ENCODE measurements at regions not wholly inside any gene's neighbourhood (a gene's known extent, or its start where the extent isn't known, plus 50 kb on each side); places are given as distances from the start of the nearest gene placed in this dataset.

DNA sequence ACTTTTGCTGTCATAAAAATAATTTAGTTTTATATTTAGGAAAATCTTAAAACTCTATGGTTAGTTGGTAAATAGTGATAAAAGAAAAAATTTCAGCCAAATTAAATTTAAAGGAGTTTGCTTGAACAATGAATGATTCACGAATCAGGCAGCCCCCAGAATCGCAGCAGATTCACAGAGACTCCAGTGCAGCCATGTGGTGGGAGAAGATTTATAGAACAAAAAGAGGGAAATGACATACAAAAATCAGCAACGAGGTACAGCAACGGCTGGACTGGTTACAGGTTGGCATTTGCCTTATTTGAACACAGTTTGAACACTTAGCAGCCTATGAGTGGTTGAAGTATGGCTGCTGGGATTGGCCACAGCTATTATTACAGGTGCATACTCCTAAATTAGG is 96.4 kb upstream of the MYCBP2 start:
- DNase-seq (ENCODE audit: low spot score), result no peak

DNA sequence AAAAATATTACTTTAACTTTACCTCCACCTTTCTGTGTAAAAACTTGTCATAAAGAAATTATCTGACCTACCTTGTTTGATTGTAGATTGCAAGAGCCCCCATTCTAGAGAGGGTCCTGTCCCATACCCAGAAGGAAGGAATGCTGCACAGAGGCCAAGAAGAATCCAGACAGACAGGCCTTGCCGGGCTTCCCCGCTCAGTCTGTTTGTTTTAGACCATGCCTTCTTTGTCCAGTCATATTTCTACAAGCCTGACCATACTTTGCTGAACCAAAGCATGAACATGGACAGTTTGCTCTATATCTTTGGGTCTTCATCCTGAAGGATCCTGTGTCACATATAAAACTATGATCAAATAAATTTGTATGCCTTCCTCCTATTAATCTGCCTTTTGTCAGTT is 95.8 kb upstream of the MYCBP2 start:
- DNase-seq (ENCODE audit: low spot score), result no peak

DNA sequence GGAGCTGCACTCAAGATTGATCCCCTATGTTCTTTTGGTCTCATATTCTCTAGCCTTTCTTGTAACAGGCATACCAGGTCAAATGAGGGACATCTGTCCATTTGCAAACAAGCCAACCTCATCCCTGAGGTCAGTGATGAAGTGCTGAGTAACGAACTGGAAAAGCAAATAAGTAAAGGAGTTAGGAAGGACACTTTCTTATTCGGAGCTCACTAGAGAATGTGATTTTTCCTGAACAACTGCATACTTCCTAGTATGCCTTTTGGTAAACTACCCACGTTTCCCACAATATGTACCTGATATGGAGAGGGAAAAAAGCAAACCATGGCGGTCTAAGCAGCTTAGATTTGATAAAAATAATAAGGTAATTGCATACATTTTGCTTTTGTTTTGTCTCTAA is 91.0 kb upstream of the MYCBP2 start:
- DNase-seq (ENCODE audit: low spot score), result no peak

DNA sequence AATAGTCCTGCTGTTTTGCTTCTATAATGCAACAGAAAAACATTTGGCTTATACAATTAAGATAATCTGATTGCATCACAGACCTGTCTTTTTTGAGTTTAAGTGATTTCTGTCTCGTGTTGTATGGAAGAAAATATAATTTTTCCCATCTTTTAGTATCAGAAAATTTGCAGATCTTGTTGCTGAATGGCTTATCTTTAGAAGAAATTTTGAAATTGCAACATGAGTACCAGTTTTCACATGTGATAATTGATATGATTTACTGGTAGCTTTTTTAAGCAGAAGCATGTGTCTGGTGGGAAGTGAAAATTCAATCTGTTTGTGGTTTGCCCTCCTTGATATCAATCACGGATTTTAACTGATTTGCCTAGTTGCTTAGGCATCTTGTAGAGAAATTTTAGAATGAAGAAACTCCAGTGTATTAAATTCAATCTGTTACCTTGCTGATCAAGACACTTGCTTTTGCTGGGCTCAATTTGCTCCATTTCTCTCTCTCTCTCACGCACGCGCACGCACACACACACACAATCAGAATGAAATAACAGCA is 89.8 kb upstream of the MYCBP2 start:
- DNase-seq (ENCODE audit: low spot score), result no peak

DNA sequence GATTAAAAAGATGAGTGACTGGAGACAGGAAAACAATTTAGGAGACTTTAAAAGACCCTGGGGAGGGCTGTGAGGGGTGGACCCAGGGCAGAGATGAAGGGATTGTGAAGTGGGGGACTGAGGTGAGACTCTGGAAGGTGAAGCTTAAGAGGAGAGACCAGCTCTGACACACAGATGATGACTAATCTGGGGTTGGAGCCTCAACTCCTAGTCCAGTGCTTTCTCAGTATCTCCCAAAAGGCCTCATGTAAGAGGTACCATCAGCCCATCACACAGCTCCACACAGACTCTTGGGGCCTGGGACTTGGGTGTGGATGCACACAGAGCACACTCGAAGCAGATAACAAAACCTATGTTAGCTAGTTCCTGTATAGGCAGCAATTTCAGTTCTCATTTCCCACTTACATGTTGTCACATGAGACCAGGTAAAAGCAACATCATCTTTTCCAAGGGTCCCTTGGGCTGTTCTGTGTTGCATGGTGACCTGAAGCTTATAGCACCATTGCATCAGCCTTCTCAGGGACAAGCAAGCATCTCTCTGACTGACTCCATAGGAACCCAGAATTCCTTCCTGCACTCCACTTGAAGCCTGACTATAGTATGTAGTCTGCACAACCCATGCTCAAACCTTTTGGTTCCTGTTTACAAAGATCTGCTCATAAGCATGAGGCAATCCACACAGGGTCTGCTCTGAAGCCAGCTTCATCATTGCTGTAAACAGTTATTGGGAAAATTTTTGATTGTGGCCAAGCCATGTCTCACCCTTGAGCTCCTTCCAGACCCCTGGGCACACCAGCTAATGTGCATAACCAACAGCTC is 88.6 kb upstream of the MYCBP2 start:
- DNase-seq (ENCODE audit: low spot score), result peak; percentile 2

DNA sequence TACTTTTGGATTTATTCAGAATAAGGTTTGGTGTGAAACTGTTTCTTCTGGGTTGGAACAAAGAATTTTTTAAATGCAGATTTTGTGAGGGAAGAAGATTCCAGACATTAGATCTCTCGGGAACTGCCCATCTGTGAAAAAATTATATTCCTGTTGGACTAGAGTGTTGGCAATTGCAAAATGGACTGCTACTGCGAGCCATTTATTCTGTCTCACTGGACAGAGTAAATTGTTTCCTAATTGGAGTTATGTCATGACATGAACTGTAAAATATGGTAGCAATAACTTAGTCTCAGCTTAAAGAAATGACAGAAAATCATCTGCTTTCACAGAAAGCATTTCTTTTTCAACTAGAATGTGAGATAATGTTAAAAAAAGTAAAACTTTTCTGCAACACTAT is 86.0 kb upstream of the MYCBP2 start:
- DNase-seq (ENCODE audit: low spot score), result no peak

DNA sequence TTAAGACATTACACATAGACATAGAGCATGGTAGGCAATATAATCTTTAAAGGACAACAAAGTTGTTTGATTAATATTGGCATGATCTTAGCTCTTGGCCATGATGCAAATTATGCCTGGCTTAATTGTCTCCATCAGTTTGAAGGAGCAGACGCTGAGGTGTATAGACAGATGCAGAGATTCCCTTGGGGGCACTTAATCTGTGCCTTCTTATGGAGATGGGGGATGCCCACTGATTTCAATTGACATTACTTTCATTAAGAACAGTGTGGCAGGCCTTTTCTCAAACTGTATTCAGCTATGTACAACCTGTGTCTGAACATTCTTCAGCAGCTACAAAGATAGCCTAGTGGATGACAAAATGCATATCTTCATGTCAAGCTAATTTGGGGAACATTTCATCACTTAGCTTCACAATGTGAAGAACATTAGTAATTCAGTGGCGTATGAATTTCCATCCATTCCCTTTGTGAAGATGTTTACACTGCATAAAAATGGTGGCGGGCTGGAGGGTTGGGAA is 85.3 kb upstream of the MYCBP2 start:
- DNase-seq (ENCODE audit: low spot score), result no peak

DNA sequence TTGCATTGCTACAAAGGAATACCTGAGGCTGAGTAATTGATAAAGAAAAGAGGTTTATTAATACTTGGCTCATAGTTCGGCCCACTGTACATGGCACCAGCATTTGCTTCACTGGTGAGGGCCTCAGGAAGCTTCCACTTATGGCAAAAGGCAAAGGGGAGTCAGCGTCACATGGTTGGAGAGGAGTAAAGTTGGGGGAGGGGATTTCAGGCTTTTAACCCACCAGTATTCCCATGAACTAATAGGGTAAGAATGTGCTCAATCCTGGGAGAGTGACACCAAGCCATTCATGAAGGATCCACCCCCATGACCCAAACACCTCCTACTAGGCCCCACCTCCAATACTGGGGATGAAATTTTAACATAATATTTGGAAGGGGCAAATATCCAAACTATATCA is 82.5 kb upstream of the MYCBP2 start:
- no peak for DNase-seq (ENCODE audit: low spot score)

DNA sequence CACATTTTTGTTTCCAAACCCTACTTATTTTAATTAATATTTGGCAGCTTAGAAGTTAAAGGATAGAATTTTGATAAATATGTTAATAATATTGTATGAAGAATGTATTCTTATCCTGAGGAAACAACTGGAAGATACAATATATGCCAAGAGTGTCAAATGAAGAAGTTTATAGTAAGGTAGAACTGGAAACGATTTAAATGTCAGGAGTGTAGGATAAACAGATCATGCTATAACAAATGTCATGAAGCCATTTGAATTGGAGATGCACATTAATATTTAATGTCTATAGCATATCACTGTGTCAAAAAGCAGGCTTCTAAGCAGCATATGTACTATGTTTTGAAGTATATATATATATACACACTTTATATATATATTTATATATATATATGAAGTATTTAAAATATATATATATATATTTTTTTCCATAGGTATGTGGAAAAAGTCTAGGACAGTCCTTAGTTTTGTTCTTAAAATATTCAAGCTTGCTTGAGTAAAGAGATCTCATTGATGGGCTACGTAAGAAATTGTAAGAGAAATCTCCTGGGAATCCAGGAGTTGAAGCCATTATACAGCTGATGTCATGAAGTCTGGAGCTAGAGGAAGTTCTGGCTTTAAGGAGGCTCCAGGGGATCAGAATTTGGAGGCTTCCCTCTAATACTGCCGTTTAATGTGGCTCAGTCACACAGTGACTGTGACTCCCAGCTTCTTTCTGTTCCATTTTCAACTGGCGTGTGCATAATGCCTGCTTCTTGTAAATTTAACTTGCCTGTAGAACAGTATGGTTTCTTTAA is 79.9 kb upstream of the MYCBP2 start:
- no peak for DNase-seq (ENCODE audit: low spot score)

DNA sequence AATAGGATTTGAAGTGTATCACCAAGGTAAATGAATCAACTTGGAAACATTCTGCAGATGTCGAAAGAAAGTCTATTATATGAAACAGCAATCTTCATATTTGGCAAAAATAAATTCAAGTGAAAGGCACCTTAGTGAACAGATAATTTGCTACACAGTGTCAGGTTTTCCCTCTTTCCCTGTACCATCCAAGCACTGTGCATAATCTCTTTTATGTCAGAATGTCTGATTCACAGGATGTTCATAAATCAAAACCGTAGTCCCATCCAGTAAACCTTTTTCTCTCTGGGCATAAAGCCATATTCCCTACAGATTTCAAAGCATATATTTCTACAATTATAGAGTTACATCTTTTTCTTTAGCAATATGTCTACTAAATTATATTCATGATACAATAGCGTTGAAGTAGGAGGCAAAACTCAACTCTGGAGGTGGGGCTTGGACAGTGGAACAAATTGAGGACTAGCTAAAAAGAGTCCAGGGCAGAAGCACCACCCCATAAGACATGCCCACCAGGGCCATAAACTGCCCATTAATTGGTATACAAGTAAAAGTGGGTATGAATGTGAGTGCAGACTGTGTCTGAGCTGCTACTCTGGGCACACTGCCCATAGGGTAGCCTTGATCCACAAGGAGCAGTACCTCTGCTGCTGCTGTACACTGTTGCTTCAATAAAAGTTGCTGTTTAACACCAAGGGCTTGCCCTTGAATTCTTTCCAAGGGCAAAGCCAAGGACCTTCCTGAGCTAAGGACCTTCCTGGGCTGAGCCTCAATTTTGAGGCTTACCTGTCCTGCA is 72.1 kb upstream of the MYCBP2 start:
- no peak for DNase-seq (ENCODE audit: low spot score)

DNA sequence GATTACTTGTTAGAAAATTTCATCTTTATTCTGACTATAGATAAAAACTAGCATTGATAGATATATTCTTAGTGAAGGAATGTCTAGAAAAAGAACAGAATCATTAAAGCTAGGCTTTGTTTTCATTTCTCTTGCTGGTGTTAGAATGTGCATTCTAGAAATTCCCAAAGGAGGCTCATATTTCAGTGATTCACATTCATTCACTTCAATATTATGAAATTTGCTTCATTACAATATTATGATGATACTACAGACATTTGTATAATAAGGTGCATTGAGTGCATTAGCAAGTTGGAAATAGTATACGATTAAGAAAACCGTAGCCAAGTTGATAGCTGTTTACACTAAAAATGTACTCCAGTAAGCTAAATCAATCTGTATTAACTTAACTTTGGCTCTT is 70.7 kb upstream of the MYCBP2 start:
- no peak for DNase-seq (ENCODE audit: low spot score)

DNA sequence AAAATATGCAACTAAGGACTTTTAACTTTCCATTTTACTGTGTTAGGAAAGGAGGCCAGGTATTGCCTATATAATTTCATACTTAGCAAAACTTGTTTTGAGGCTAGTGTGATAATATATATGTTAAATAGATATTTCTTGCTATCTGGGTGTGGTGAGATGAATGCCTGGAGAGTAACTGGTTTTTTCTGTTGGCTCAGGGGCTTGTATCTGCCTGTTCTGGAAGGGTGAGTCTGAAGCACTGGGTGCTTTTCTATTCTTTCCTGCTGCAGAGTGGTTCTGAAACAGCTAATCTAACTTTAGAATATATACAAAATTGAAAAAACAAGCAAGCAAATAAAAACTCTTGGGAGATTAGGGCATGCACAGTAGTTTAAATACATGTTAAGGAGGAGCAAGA is 64.6 kb upstream of the MYCBP2 start:
- DNase-seq (ENCODE audit: low spot score), result no peak

DNA sequence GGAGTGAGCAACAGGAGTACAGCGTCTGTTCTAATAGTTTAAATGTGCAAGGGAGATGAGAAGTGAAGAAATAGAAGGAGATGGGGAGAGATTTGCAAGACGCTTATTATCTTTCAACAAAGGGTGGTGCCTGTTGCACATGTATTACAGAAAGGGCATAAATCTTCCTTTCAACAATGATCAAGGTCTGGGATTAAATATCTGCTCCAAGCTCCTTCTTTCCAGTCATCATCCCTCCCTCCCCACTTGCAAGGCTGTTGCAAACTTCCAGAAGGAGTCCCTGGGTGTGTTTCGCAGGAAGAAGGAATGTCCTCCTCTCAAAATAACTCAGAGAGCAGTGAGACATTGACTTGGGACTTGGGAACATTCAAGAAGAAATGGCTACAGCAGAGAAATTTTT is 63.5 kb upstream of the MYCBP2 start:
- DNase-seq (ENCODE audit: low spot score), result no peak

DNA sequence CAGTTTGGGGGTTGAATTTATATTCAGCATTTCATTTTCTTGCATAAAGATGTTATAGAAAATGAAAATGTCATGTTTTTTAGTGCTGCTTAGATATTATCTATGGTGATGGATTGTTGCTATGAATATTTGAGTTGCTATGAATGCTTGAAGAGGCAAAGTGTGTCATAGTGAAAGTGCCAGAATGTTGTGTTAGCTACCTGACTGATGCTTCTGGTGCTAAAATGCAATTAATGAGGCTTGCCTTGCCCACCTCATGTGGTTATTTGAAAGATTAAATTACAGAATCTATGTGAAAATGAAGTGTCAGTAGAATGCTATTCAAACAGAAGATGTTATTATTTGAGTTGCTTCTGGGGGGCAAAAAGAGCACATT is 62.7 kb upstream of the MYCBP2 start:
- no peak for DNase-seq (ENCODE audit: low spot score)

DNA sequence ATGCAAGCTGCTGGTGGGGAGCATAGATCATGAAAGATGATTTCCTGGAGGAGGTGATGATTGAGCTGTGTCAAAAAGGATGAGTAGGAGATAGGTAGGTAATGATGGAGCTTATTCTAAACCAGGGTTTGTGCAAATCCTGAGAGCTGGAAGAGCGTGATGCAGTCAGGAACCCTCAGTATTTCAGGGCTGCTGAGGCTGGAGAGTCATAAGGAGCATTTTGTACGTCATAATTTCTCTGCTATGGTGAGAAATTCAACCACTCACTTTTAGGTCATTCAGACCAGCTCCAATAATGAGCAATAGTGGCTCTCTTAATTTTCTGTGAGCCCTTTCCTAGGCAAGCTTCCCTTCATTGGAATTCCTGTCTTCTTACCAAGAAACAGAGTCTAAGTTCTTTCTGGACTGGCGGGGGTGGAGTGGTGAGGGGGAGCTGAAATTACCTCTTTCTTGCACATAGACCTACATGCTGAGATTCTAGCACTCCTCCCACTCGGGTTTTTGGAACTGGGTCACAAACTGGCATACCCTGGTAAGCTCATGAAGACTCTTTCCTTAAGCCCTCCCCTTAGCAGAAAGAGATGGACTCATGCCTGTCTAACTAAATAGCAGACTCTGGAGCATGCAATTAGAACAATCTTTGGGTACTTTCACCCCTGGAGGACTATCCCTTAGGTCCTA is 62.2 kb upstream of the MYCBP2 start:
- no peak for DNase-seq (ENCODE audit: low spot score)

DNA sequence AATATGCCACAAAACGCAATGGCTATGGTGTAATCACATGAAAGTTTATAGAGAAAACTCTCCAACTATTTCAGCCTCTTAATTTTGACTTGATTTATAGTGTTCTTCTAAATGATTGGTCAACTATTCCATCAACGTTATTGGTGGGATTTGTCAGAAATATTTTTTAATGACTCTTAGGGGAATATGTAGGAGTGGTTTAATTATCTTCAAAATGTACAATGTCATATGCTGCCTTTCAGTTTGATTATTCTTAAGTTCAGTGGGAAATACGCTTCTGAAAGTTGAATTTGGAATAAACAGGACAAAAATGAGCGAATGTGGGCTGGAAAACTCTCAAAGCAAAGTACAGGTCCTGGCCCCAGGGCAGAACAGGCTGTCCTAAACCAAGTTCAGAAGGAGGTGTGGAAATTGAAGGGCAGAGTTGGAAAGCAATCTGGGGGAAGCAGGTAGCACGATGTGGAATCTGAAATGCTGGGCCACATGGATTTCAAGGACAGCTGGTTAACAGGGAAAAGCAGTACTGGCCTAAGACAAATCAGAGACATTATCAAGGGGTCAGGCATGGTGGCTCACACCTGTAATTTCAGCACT is 60.8 kb upstream of the MYCBP2 start:
- DNase-seq (ENCODE audit: low spot score), result no peak

DNA sequence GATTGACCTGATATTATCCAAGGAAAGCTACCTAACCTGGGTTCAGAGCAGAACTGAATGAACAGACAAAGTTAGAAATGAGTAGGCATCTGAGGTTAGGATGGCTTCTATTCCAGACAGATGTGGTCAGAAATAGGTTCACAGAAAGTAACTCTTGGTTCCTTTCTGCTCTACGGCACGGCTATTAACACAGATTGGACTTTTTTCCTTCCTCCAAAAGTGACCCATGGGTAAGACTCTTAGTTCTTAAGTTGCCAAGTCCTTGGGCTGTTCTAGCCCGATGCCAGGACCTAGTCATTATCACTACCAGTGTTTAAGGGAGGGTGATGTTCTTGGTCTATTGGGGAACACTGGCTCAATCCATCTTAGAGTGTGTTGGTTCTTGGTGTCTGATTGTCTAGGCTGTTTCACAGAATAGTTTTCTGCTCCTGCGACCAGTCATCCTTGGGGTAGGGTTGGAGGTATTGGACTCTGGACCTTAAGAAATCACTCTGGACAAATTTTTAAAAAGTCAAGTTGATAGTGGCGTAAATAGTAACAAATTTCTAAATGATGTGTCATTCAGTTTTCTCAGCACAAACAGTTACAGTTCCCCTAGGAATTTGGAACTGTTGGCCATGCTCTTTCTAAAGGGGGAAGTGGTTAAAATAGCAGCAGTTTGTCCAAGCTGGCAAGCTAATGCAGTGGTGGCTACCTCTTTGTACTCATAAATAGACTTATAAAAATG is 60.1 kb upstream of the MYCBP2 start:
- DNase-seq (ENCODE audit: low spot score), result peak; percentile 2

DNA sequence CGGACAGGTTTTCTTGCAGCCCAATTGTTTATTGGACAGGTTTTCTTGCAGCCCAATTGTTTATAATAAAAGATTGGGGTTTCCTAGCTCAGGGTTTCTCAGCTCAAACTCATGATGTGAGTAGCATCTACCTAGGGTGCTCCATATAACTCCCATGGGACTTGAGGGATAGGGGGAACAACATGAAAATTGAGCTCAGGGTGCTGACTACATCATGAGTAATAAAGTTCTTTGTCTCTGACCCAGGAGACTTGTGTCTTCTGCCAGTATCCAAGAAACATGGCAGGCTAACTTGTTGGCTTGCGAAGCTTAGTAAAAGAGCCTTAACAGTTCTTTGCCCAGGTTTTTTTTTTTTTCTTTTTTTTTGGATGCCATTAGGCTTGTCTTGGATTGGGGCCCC is 59.2 kb upstream of the MYCBP2 start:
- no peak for DNase-seq (ENCODE audit: low spot score)

DNA sequence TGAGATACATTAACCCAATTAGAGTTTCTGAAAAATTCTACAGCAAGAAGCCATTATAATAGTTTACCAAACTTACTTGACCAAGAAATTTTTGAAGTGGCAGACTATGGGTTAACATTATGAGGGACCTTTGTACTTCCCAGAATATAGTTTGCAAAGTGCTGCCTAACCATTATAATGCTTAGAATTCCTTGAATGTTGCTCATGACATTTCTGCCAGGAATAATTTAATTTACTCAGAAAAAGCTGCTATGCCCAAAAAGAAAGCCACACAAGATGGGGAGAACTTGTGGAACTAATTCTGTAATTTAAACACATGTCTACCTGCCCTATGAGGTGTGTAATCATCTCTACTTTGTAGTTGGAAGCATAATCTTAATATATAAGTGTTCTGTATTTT is 58.1 kb upstream of the MYCBP2 start:
- DNase-seq (ENCODE audit: low spot score), result no peak

DNA sequence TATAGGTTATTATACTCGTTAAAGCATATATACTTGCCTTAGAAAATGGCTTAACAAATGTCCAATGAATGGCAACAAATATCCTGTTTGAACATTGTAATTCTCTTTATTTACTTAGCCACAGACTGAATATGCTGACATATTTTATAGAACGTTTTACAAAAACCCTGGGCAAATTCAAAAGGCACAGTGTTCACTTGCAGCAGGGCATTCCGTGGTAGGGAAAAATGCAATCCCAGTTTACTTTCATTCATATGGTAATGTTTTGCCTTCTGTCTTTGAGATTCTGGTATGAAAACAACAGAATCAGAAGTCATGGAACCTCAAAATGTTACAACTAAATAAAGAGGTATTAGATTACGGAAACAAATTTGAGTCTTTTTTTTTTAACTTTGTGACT is 56.2 kb upstream of the MYCBP2 start:
- no peak for DNase-seq (ENCODE audit: low spot score)

All from H4 (cell line).